NCI-H526 treated with DMSO at 0.1 percent for 48 hours (cell line): ENCODE measurements at regions not wholly inside any gene's neighbourhood (a gene's known extent, or its start where the extent isn't known, plus 50 kb on each side); places are given as distances from the start of the nearest gene placed in this dataset.
A peak's percentile ranks its signal among the peaks of the same experiment; 100 is the strongest.

Experiments
- DNase-seq: peaks from one replicate; lab custom pipeline; 2025; lab: John Stamatoyannopoulos, UW

GRCh38 chr6:90435207-90435899 is 138.7 kb upstream of the BACH2 start:
- DNase-seq: no peak

- no peak for DNase-seq
Observed at GRCh38 chr6:90434094-90434493, 137.5 kb upstream of the BACH2 start.

DNA sequence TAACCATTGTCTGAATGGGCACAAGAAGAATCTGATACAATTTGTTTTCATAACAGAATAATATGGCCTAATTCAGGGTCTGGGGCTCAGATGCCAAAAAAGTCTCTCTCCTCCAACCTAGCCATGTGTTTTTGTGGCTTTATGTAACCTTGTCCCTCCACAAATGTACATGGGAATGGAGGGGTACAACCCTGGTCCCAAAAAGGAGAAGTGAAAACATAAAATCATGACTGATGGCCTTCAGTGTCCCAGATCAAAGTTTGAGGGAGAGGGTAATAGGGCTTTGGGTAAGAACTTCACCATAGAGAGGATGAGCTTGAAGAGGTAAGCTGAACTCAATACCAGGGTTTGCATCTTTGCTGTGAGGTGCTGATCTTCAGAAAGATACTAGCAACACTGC is 136.3 kb upstream of the BACH2 start:
- DNase-seq: no peak

DNA sequence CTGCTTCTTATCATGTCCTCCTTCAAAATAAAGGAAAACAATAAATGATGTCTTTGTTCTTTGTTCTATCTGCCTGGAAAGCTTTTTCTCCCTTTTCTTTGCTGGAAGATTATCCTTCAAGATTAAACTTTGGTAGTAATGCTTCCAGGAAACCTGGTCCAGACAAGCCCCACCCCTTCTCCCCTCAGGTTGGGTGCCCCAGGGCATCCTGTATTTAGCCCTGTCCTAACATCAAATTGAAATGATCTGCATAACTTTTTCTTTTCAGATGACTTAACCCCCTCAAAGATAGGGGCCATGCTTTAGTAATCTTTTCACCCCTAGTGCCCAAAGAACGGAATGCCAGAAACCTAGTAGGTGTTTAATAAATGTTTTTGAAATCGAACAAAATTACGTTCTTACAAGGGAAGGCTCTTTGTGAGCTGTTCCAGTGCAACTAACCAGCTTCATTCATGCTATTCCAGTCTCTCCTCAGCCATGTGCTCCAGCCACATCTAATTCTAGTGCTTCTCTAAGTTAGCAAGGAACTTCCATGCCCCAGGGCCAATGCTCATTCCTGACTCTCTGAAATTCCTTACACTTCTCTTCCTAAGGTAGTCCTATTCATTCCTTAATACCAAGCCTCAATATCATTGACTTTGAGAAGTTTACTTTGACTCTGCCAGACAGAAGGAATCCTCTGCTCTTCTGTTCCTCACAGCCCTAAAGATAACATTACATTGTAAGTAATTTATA is 135.6 kb upstream of the BACH2 start:
- DNase-seq: no peak

DNA sequence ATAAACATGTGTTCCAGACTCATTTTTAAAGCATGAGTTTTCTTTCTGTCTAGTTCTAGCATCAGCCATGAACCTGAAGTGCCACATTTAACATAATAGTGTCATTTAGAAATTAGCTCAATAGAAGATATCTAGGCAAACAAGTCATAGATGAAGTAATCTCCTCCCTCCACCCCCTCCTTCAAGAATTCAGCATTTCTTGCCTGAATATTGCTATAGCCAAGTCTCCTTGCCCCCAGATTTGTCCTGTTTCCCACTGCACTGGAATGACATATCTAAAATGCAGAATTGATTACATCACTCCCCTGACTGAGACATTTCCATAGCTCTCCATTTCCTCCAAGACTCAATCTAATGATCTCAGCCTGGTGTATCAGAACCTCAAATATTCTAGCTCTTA is 134.9 kb upstream of the BACH2 start:
- no peak for DNase-seq

GRCh38 chr6:90429713-90430112 is 133.1 kb upstream of the BACH2 start:
- DNase-seq: no peak

DNA sequence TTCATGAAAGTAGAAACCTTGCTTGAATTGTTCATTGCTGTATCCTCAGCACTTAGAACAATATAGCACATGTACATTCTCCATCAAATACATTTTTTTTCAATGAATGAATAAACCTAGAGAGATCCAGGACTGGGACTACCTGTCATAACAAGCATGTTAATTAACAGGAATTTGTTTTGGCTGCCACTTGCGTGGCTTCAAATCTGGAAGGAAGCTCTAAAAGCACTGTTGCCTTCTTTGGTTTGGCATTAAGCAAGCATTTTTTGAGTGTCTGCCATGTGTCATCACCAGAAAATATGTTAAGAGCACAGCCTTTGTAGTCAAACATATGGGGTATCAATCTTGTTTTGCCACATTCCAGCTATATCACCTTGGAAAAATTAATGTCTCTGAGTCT is 131.9 kb upstream of the BACH2 start:
- DNase-seq: no peak

GRCh38 chr6:90425161-90425641 is 128.6 kb upstream of the BACH2 start:
- no peak for DNase-seq

DNA sequence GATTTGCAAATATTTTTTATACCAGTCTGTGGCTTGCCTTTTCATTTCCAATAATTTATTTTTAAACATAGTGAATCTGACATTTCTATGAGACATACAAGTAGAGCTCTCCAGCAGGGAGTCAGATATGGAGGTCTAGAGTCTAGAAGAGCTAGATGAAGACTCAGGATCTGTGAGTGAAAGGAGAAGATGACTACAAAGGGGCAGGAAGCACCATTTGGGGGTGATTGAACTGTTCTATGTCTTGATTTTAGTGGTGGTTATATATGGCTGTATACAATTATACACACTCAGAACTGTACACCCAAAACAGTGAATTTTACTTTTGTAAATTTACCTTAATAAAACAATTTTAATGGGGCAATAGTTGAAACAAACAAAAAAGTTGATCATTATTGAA is 127.9 kb upstream of the BACH2 start:
- DNase-seq: no peak

- DNase-seq: no peak
Observed at GRCh38 chr6:90421666-90422065, 125.0 kb upstream of the BACH2 start.

DNA sequence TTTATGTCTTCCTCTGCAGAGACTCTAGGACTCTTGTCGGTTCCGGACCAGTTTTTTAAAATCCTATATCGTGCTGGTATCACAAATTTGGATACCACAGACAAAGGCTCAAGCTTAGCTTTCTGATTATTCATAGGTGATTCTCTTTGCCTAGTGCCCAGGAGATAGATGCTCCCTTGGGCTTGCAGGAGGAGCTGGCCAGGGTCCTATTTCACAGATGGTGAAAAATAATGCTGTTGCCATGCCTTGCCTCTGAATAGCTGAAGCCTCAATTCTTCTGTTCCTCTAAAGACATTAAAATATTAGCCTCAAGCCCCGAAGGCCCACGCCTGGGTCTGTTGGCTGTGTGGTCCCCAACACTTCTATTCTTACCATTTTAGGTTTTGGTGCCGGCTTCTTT is 123.9 kb upstream of the BACH2 start:
- no peak for DNase-seq

DNA sequence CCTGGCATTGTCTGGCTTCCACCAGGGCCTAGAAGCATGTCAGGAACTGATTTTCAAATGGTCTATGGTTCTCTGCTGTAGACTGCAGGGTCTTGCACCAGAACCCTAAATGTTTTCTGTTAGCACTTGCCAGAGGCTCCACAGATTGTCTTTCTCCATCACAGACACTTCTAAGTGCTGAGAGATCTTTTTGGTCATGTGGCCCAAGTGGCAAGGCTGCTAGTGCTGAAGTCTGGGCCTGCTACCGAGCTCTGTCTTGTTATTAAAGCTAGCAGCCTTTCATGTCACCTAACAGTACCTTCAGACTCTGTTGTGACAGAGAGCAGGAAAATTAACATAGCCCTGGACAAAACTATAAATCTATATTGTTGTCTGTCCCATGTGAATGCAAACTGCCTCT is 120.7 kb upstream of the BACH2 start:
- no peak for DNase-seq

DNA sequence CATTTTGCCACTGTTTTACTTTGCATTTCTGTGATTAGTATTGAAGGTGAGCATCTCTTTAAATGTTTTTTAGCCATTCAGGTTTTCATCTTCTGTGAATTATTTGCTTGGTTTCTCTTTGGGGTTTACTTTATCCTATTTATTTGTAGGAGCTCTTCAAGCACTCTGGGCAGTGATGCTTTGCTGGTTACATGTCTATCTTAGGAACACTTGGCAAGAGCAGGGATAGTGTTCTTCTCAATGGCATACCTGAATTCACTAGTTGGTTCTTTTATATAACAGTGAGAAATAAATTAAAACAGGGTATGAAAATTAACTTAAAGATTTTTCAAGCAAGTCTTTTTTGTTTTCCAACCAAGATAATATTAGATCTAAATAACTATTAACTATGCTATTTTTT is 119.7 kb upstream of the BACH2 start:
- DNase-seq: no peak

GRCh38 chr6:90415178-90415577 is 118.5 kb upstream of the BACH2 start:
- DNase-seq: no peak

DNA sequence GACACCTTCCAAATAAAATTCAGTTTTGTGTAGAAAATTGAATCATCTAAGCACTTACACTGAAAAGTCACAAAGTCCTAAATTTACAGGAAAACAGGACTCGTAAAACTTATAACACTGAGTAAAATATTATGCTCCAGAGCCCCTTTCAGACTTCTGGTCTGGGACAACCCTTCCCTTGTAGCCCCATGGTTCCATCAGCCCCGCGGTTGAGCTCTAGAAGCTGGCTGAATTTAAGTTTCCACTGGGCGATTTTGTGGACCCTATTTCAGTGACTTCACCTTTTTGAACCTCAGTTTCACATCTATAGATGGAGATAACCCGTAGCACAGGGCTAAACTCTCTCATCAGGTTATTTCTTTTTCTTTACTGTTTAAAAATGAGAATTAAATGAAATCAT is 117.7 kb upstream of the BACH2 start:
- DNase-seq: no peak

DNA sequence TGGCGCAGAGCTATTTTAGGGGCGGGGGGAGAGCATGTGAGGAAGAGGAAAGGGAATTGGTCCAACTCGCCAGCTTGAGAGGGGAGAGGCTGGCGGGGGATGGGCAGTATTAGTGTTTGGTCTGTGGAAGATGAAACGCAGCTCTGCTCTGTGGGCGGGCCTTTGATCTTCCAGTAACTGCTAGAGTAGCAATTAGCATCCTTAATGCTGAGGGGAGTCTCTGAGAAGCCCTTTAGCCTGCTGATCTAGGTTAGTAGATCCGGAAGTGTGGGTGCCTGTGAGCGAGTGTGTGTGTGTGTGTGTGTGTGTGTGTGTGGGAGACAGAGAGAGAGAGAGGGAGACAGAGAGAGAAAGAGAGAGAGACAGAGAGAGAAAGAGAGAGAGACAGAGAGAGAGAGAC is 117.2 kb upstream of the BACH2 start:
- peak; percentile 13 for DNase-seq

DNA sequence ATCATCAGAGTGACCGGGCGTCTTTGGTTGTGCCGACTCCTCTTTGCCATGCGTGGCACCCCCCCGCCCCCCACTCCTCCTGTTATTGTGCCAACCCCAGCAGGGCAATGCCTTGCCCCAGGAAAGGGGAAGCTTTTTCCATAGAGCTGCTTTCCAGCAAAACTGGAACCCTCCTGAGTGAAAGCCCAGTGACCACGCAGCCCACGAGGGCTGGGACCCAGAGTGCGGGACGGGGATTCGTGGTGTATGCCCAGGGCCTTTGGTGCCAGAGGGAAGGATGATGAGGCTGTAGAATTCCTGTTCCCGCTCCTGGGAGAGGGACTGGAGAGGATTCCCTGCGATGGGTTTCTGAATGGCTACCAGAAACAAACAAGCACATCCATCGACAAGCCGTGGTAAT is 116.8 kb upstream of the BACH2 start:
- DNase-seq: no peak

DNA sequence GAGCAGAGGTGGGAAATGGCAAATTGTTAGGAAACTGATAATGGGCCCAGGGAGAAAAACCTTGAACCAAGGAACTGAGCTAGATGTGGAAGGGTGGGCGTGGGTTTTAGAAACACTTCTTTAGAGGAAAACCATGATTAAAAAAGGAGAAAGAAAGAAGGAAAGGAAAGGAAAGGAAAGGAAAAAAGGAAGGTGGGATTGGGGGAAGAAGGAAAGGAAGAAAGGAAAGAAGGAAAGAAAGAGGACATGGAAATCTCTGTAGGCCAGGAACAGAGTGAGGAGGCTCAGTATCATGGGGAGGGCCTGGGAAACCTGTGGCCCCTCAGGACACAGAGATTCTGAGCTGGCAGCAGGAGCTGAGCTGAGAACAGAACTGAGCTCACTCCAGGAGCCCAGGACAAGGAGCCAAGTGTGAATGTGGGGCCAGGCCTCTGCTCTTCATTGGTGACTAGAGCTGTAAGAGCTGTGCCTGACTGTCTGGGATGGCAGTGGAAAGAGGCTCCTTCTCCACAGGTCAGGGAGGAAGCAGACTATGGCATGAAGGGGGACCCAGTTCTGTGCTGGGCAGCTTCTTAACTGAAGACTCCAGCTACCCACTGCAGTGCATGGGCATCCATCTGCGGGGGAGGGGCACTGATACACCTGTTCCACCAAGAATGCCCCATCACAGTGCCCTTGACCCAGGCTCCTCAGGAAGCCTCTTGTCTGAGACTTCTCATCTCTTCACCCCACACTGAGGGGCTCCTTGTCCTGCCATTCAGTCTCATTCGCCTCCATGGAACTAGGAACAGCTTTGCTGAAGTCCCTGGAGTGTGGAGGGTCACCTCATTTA is 116.1 kb upstream of the BACH2 start:
- no peak for DNase-seq

- DNase-seq: peak; percentile 37
Observed at GRCh38 chr6:90411292-90411781, 114.7 kb upstream of the BACH2 start.

GRCh38 chr6:90409700-90410099 is 113.1 kb upstream of the BACH2 start:
- DNase-seq: no peak

DNA sequence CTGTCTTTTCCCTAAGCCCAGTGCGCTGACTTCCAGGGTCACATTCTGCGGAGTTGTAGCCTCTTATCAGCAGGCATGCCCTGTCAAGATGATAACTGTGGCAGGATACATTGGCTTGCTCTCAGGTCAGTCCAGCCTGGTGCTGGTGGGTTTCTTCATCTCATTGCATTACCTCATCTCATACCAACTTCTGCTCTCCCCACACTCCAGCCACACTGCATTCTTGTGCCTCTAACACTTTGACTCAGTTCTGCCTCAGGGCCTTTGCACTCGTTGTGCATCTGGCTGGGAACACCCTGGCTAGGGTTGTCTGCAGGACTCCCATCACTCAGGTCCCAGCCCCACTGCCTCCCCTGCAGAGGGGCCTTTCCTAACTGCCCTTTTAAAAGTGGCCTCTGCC is 110.3 kb upstream of the BACH2 start:
- DNase-seq: no peak

- no peak for DNase-seq
Observed at GRCh38 chr6:90406142-90406794, 109.6 kb upstream of the BACH2 start.
